NCI-H1092 treated with DMSO at 0.1 percent for 48 hours (cell line): ENCODE measurements at regions not wholly inside any gene's neighbourhood (a gene's known extent, or its start where the extent isn't known, plus 50 kb on each side); places are given as distances from the start of the nearest gene placed in this dataset.
"Not testable (repeated sequence)": the region's sequence is repeated elsewhere in the genome, so short reads cannot be mapped to it uniquely, and the experiment has no call there.

ENCODE experiments used
- DNase-seq: peaks from one replicate; lab custom pipeline; 2025; lab: John Stamatoyannopoulos, UW

- DNase-seq = no peak
These were observed 51.9 kb upstream of the TCERG1L start for GRCh38 chr10:131363416-131363815.

- no peak for DNase-seq
These were observed 60.0 kb upstream of the TCERG1L start for GRCh38 chr10:131371571-131371970.

- no peak for DNase-seq
These were observed 70.1 kb upstream of the TCERG1L start for GRCh38 chr10:131381576-131381975.

GRCh38 chr10:131385161-131385872 is 73.8 kb upstream of the TCERG1L start:
- not testable (repeated sequence) for DNase-seq

GRCh38 chr10:131387018-131387529 is 75.6 kb upstream of the TCERG1L start:
- DNase-seq = no peak

- DNase-seq = no peak
These were observed 80.4 kb upstream of the TCERG1L start for GRCh38 chr10:131391936-131392335.

- DNase-seq = no peak
These were observed 84.9 kb upstream of the TCERG1L start for GRCh38 chr10:131396121-131397050.

- DNase-seq = no peak
These were observed 86.6 kb upstream of the TCERG1L start for GRCh38 chr10:131398166-131398565.

- DNase-seq = no peak
These were observed 88.5 kb upstream of the TCERG1L start for GRCh38 chr10:131399981-131400380.

- DNase-seq = no peak
These were observed 89.0 kb upstream of the TCERG1L start for GRCh38 chr10:131400513-131400912.

GRCh38 chr10:131402771-131403650 is 91.5 kb upstream of the TCERG1L start:
- no peak for DNase-seq

GRCh38 chr10:131403936-131404335 is 92.4 kb upstream of the TCERG1L start:
- no peak for DNase-seq

- DNase-seq = no peak
These were observed 93.4 kb upstream of the TCERG1L start for GRCh38 chr10:131404886-131405285.

GRCh38 chr10:131406676-131407392 is 95.3 kb upstream of the TCERG1L start:
- no peak for DNase-seq

- no peak for DNase-seq
These were observed 107.2 kb upstream of the TCERG1L start for GRCh38 chr10:131418681-131419080.

- no peak for DNase-seq
These were observed 108.3 kb upstream of the TCERG1L start for GRCh38 chr10:131419797-131420196.

GRCh38 chr10:131420867-131421266 is 109.3 kb upstream of the TCERG1L start:
- DNase-seq = no peak

- DNase-seq = no peak
These were observed 109.9 kb upstream of the TCERG1L start for GRCh38 chr10:131421381-131421780.

- no peak for DNase-seq
These were observed 111.2 kb upstream of the TCERG1L start for GRCh38 chr10:131422731-131423130.

GRCh38 chr10:131424053-131424452 is 112.5 kb upstream of the TCERG1L start:
- no peak for DNase-seq

- DNase-seq = no peak
These were observed 113.4 kb upstream of the TCERG1L start for GRCh38 chr10:131424836-131425491.
